Stimulated activated naive CD8-positive, alpha-beta T cell treated with anti-CD3 and anti-CD28 coated beads, Interleukin-15, Interleukin-2, amounts not matched to agents 100 U/mL and 50 U/mL, for 24 hours (primary cell): ENCODE measurements at regions not wholly inside any gene's neighbourhood (a gene's known extent, or its start where the extent isn't known, plus 50 kb on each side); places are given as distances from the start of the nearest gene placed in this dataset.
"Not testable (repeated sequence)": the region's sequence is repeated elsewhere in the genome, so short reads cannot be mapped to it uniquely, and the experiment has no call there.

Source experiments
- ATAC-seq: fragments of 150-1000 bp; cut with Tn5 transposase; one replicate; pipeline ENCODE4 v1.10.0; 2021
- DNase-seq: peaks from one replicate; pipeline ENCODE4 v3.0.0; 2021

GRCh38 chr2:23028106-23028505 is 356.9 kb upstream of the KLHL29 start:
- no peak for DNase-seq
- no peak for ATAC-seq

GRCh38 chr2:23029111-23029510 is 355.9 kb upstream of the KLHL29 start:
- ATAC-seq (no peak), DNase-seq (no peak)

DNA sequence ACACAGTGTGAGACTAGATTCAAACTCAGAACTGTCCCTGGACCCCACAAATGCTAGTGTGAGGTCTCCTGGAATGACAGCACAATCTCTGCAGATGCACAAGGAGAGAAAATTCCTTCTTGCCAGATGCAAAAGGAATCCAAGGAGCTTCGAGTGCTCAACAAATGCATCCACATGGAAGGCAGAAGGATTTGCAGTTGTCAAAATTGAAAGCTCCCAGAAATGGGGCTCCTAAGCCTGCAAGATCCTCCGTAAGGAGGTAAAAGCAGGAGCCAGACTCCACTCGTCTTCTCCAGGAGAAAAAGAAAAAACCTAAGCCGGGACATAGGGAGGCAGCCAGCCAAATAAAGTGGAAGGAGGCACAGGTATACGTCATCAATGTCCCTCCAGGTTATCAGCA is 355.0 kb upstream of the KLHL29 start:
- no peak for ATAC-seq
- no peak for DNase-seq

- ATAC-seq, result no peak
- no peak for DNase-seq
Observed at GRCh38 chr2:23034996-23035395, 350.0 kb upstream of the KLHL29 start.

DNA sequence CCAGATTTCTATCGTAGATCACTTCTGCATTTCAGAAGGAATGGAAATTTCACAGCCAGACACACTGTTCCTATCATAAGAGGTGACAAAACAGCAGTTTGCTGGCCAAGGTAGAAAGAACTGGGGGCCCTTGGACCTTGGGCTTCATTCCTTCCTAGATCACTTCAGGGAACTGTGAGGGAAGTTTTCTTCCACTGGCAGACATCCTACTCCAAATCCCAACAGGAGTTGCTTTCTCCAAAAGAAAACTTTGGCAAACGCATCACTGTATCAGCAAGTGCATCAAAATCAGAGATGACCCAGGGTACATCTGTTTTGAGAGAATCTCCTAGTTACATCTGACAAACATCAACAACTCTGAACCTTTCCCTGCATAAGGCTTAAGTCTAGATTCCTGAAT is 348.4 kb upstream of the KLHL29 start:
- ATAC-seq, result no peak

DNA sequence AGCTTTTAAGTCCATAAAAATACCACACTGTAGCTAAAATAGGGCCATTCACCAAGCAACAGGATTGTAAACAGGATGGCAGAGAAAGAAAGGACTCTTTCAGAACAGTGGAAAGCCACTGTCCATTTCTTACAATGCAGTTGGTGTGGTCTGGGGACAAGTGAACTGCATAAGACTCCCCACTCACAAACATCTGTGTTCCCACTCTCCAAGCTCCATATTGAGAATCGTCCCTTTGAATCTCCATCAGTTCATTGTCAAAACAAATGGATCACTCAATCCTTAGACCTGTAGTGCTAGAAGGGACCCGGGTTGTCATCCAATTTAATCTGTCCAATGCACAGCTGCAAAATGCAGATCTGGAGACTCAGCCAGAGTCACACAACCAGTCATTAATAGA is 347.4 kb upstream of the KLHL29 start:
- no peak for DNase-seq
- ATAC-seq, result no peak

More for the DNA sequence above, 348.4 kb upstream of the KLHL29 start:
- no peak for DNase-seq

DNA sequence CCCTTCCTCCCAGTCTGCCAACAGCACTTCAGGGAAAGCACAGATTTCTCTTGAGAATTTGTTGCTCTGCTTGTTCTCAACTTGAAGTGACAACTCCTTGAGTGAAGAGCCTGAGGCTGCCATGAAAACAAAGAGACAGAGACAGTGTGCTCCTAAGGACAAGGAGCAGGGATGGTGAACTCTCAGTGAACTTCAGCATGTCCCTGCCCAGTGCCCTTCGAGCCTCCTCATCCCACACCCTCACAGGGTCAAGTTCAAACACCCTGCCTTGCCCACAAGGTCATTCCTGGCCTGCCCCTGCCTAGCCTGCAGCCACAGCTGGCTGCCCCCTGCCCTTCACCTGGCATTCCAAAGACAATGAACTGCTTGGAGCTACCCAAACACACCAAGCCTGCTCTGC is 343.5 kb upstream of the KLHL29 start:
- DNase-seq (no peak), ATAC-seq (no peak)

- DNase-seq (no peak), ATAC-seq (no peak)
Observed at GRCh38 chr2:23042216-23042906, 342.6 kb upstream of the KLHL29 start.

DNA sequence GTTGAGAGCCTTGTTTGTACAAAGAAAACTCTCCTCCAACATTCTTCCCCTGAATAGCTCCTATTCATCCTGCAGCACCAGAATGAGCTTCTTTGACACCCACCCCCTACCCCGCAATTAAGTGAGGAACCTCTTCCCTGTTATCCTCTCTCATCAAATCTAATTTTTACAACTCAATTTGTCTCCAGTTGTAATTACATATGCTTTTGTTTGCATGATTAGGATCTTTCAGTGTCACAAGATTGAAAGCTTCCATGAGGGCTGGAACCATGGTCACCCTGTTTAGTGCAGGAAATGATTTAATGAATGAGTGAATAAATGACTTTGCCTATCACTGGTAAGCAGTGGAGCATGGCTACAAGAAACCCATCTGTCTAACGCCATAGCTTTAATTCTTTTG is 334.6 kb upstream of the KLHL29 start:
- DNase-seq, result no peak
- no peak for ATAC-seq

GRCh38 chr2:23053601-23054000 is 331.4 kb upstream of the KLHL29 start:
- no peak for DNase-seq
- no peak for ATAC-seq

DNA sequence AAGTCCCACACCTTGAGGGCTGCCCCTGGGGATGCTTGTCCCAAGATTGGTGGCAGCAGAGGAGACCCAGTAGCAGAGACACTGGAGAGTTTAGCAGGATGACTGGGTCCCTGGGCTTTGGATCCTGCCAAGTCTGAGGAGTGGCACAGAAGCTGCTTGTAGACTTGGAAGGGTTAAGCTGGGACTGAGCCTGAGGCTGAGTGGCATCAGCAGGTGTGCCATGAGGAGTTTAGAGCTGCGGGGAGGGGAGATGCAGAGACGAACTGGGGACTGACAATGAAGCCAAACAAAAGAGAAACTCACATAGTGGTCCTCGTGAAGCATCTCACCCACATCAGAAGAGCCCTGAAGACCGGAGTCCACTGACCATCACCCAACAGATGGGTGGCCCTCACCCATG is 329.7 kb upstream of the KLHL29 start:
- no peak for ATAC-seq
- DNase-seq, result no peak

GRCh38 chr2:23056846-23057245 is 328.1 kb upstream of the KLHL29 start:
- ATAC-seq, DNase-seq: not testable (repeated sequence)

GRCh38 chr2:23058435-23058834 is 326.5 kb upstream of the KLHL29 start:
- ATAC-seq (no peak), DNase-seq (no peak)

DNA sequence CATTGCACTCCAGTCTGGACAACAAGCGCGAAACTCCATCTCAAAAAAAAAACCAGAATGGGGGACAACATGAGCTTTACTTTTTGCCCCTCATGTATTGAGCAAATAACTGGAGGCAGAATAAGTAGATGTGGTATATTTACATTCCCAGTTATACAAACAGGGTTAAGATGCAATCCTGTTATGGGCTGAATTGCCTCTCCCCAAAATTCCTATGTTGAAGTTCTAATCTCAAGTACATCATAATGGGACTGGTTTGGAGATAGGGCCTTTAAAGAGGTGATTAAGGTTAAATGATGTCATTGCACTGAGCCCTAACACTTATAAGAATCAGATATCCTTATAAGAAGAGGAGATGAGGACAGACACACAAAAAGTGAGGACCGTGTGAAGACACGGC is 319.8 kb upstream of the KLHL29 start:
- no peak for ATAC-seq
- no peak for DNase-seq

- DNase-seq, result no peak
Observed at GRCh38 chr2:23065936-23066335, 319.0 kb upstream of the KLHL29 start.

GRCh38 chr2:23066686-23067085 is 318.3 kb upstream of the KLHL29 start:
- ATAC-seq, result no peak
- DNase-seq, result no peak

More at GRCh38 chr2:23065936-23066335, 319.0 kb upstream of the KLHL29 start:
- no peak for ATAC-seq

DNA sequence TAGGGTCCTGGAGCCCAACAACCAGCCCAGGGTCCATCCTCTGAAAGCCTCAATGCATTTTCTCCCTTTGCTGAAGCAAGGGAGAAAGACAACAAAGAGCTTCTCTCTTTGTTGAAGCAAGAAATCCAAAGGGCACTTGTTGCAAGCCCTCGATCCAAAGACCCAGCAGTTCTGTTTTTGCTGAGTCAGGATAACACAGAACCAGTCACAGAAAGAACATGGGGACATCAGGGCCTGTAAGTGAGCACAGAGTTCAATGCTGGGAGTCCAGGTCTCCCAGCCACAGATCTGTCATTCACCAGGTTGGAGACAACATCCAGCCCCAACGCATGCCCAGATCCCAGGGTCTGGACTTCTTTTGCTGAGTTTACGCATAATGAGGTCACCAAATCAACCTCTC is 315.8 kb upstream of the KLHL29 start:
- no peak for DNase-seq
- no peak for ATAC-seq

DNA sequence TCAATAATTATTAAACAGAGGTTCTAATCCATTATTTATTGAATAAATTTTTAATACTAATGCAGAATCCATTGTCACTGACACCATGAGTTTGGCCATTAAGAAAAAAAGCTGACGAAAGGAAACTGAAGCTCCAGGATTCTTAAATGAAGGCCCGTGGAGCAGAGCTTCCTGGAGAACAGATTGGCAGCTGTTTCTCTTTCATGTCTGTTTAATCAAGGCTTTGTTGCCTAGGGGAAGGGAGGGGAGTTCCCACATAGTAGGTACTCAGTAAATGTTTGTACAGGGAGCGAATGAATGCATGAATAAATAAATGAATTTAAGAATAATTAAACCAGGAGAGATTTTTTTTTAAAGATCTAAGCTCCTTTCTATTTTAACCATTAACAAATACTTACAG is 315.1 kb upstream of the KLHL29 start:
- ATAC-seq, result no peak

GRCh38 chr2:23073056-23073455 is 311.9 kb upstream of the KLHL29 start:
- ATAC-seq, result no peak
- no peak for DNase-seq

More for the DNA sequence above, 315.1 kb upstream of the KLHL29 start:
- DNase-seq, result no peak

- ATAC-seq, result no peak
Observed at GRCh38 chr2:23073671-23074070, 311.3 kb upstream of the KLHL29 start.

DNA sequence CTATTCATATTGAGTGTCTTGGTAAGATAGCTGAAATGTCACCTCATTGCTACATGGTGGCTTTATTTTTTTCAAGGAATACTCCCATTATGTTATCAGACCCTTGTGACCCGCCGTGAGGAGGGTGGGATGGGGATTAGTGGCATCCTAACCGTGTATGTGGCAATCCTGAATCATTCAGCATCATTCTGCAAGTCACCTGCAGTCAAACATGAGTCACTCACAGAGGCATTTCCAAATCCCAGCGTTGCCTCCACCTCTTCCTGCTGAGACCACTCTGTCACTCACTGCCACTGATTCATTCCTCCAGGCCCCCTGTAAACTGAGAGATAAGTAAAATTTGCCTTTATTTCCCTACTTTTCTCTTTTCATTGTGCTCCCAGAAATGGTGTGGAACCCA is 307.4 kb upstream of the KLHL29 start:
- no peak for DNase-seq
- ATAC-seq, result no peak

More at GRCh38 chr2:23073671-23074070, 311.3 kb upstream of the KLHL29 start:
- DNase-seq, result no peak

- no peak for ATAC-seq
- DNase-seq, result no peak
Observed at GRCh38 chr2:23078784-23079434, 306.1 kb upstream of the KLHL29 start.

DNA sequence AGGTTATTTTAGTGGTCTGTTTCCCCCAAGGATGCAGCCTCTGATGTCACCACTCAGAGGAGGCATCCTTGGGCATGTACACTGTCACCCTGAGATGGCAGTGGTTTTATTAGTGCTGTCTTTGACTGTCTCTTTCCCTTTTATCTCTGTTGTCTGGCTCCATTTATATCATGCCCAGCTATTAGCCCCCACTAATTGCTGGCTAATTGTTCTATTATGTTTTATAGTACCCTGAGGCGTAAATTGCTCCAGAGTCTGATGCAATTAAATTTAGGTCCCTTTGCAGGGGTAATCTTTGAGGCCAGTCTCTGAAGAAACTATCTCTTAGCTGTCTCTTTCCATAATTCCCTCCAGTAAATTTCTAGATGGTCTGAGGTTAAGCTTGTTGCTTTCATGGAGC is 301.0 kb upstream of the KLHL29 start:
- ATAC-seq, result no peak

GRCh38 chr2:23091019-23091418 is 294.0 kb upstream of the KLHL29 start:
- ATAC-seq (no peak), DNase-seq (no peak)

More for the DNA sequence above, 301.0 kb upstream of the KLHL29 start:
- no peak for DNase-seq
